ENCODE measurements at regions not wholly inside any gene's neighbourhood (a gene's known extent, or its start where the extent isn't known, plus 50 kb on each side); places are given as distances from the start of the nearest gene placed in this dataset.
"Not testable (repeated sequence)": the region's sequence is repeated elsewhere in the genome, so short reads cannot be mapped to it uniquely, and the experiment has no call there.

DNA sequence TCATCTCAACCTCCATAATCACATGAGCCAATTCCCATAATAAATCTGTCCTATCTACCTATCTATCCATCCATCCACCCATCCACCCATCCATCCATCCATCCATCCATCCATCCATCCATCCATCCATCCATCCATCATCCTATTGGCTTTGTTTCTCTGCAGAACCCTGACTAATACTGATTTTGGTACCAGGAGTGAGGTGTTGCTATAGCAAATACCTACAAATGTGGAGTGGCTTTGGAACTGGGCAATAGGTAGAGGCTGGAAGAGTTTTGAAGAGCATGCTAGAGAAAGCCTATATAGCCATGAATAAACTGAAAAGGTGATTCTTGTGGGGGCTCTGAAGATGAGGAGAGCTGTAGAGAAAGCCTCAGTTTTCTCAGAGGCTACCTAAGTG lies 88.7 kb upstream of the ANKRD28 start:
- Mint-ChIP-seq H3K36me3 (peaks cover 4 to 5% of the 10 kb centered on the region in 2 donors), H3K27ac (no peak overlapping the region), H3K9me3 (peaks cover 7 to 15% of the 10 kb centered on the region in 2 donors), H3K4me3 (no peak overlapping the region), H3K4me1 (no peaks in the 10 kb centered on the region), H3K27me3 (no peaks in the 10 kb centered on the region)
- ATAC-seq (replicated peaks) (no peak), DNase-seq (no peak)

DNA sequence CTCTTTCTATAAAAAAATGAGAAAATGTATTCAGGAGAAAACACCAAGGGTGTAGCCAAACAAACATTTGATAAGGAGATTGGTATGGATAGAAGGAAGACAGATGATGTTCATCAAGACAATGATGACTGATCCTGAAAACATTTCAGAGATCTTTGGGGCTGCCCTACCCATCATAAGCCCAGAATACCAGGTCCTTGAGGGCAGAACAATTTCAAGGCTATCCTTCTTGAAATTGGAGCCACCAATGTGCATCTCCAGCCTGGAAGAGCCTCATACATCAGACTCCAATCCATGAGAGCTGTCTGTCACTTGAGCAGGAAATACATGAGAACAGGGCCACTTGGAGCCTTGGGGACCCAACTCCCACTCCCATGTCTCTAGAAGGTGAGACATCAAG lies 89.5 kb upstream of the ANKRD28 start:
- no peak for ATAC-seq (replicated peaks)
- peaks cover 4 to 5% of the 10 kb centered on the region in 2 donors for H3K36me3 Mint-ChIP-seq
- peaks cover 7 to 15% of the 10 kb centered on the region in 2 donors for H3K9me3 Mint-ChIP-seq
- no peak for DNase-seq
- no peaks in the 10 kb centered on the region for H3K27me3 Mint-ChIP-seq
- H3K27ac Mint-ChIP-seq = no peak overlapping the region
- H3K4me1 Mint-ChIP-seq = no peaks in the 10 kb centered on the region
- H3K4me3 Mint-ChIP-seq = no peak overlapping the region

DNA sequence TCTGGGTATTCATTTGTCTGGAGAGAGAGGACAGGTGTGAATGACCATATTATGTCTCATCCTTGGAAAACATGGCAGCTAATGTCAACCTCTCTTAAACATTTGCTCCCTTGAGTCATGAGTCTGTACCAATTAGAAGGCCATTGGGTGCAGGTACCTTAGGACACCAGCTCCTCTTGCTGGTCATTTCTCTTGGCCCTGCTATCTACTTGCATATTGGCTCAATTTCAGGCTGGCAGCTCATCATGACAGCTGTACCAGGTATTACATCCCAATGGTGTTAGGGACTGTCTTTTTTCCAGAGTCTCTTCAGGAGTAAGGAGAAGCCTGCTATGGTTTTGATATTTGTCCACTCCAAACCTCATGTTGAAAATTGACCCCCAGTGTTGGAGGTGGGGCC lies 92.2 kb upstream of the ANKRD28 start:
- Mint-ChIP-seq H3K4me3 (no peak overlapping the region), H3K27me3 (no peaks in the 10 kb centered on the region), H3K27ac (no peak overlapping the region), H3K9me3 (peaks cover 7 to 15% of the 10 kb centered on the region in 2 donors), H3K4me1 (no peaks in the 10 kb centered on the region), H3K36me3 (peaks cover 4 to 5% of the 10 kb centered on the region in 2 donors)
- DNase-seq (no peak), ATAC-seq (replicated peaks) (no peak)

DNA sequence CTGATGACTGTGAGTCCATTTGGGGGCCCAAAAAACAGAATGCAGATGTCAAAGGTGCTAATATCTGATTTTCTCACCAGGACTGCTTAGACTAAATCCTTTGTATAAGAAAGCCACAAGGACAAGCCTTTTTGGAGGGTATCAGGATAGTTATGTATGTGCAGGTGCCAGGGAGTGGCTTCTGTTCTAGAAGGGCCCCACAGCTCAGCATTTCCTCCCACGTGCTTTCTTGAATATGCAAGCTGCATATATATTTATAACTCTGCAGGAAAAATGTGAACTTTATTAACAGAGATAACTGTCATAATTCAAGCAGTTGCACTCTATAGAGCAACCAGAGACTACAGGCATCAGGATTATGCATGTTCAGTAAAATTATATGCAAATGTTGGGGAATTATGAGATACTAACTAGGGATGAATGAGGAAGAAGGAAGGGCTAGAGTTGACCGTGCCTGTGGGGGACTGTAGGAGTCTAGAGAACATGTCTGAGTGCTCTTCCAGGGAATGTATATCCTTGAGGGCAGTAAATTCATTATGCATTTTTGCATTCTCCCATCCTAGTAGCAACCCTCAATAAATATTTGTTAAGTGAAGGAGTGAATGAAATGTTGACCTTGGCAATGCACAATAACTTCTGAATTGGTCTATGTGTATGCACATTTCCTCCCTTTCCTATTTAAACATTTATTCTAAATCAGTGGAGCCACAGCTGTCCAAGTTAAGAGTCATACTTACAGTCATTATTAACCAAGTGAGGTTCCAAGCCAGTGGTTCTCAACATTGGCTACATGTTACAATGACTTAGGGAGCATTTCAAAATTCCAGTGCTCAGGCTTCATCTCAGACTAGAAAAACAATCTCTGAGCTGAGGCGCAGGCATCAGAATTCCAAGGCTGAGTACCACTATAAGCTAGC lies 94.8 kb upstream of the ANKRD28 start:
- H3K9me3 Mint-ChIP-seq = peaks cover 0 to 7% of the 10 kb centered on the region in 2 donors
- peaks cover 3 to 6% of the 10 kb centered on the region in 2 donors for H3K36me3 Mint-ChIP-seq
- ATAC-seq (replicated peaks) (no peak), DNase-seq (no peak)
- H3K4me3 Mint-ChIP-seq = no peak overlapping the region
- no peak overlapping the region for H3K27ac Mint-ChIP-seq
- no peaks in the 10 kb centered on the region for H3K27me3 Mint-ChIP-seq
- no peaks in the 10 kb centered on the region for H3K4me1 Mint-ChIP-seq

DNA sequence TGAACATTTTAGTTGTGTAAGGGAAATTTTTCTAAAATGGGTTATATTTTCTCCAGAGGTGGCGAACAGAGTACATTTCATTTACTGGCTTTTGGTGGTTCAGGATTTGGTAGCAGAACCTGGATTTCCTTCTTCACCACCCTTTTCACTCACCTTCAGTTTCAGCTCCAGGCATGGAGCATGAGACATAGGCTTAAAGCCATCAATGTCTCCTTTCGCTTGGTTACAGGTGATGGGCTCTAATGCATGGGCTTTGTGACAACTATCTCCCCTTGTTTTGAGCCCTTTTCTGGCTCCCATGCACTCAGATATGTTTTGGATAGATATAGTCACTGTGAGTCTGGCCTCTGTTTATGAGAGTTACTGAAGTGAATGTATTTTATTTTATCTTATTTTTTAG lies 96.6 kb upstream of the ANKRD28 start:
- Mint-ChIP-seq H3K9me3 (peaks cover 0 to 5% of the 10 kb centered on the region in 2 donors), H3K27me3 (no peaks in the 10 kb centered on the region), H3K27ac (no peak overlapping the region), H3K4me3 (no peak overlapping the region), H3K4me1 (no peaks in the 10 kb centered on the region), H3K36me3 (peaks cover 0 to 10% of the 10 kb centered on the region in 2 donors)
- DNase-seq = no peak
- ATAC-seq (replicated peaks) = no peak

DNA sequence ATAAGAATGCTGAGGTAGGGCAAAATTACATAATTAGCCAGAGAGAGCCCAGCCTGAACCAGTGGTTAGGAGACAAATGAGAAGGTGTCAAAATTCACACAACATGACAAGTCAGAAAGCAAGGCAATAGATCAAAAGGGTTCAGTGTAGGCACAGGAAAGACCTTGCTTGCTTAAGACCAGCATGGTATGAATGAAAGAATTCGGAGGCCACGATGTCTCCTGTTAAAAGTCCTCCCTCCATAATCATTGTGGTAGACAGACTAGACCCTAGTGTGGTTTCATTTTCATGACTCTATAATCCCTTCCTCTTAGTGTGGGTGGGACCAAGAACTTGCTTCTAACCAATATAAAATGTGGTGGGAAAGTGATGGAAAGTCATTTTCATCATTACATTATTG lies 98.7 kb upstream of the ANKRD28 start:
- H3K9me3 Mint-ChIP-seq = peaks cover 0 to 5% of the 10 kb centered on the region in 2 donors
- ATAC-seq (replicated peaks) (no peak), DNase-seq (no peak)
- peaks cover 0 to 10% of the 10 kb centered on the region in 2 donors for H3K36me3 Mint-ChIP-seq
- H3K27ac Mint-ChIP-seq = no peak overlapping the region
- no peaks in the 10 kb centered on the region for H3K27me3 Mint-ChIP-seq
- no peaks in the 10 kb centered on the region for H3K4me1 Mint-ChIP-seq
- no peak overlapping the region for H3K4me3 Mint-ChIP-seq

DNA sequence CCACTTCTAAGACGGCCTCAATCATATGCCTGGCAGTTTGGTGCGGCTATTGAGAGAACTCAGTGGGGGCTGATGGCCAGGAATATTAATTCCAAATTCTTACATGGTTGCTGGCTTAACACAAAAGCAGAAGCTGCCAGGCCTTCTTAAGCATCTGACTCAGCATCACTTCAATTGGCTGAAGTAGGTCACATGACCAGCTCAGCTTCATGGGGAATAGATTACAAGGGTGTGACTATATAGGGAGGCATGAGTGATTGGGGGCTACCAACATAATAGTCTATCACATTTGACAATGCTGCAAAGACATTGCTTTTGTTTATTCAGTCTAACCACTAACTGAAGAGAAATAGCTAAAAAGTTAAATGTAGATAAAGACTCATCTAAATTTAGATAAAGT lies 101.6 kb upstream of the ANKRD28 start:
- ATAC-seq (replicated peaks) = no peak
- no peak overlapping the region for H3K4me3 Mint-ChIP-seq
- H3K27me3 Mint-ChIP-seq = no peaks in the 10 kb centered on the region
- H3K36me3 Mint-ChIP-seq = peaks cover 0 to 10% of the 10 kb centered on the region in 2 donors
- no peak overlapping the region for H3K27ac Mint-ChIP-seq
- no peaks in the 10 kb centered on the region for H3K4me1 Mint-ChIP-seq
- DNase-seq = no peak
- H3K9me3 Mint-ChIP-seq = peaks cover 0 to 5% of the 10 kb centered on the region in 2 donors

DNA sequence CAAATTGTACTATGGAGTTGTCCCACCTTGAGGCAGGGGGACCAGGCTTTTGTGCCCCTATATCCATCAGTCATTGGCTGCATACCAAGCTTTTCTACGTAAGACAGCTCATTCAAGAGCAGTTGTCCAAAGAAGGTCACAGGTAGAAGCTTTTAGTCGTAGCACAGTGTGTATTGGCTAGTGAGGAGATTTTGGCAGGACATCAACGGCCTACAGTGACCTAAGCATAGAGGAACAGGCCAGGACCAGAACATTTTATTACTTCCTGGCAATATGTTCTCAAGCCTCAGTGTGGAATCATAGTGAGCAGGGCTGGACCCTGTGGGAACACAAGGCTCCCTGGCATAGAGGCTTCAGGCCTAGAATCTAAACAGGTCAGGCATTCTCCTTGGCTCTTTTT lies 105.4 kb upstream of the ANKRD28 start:
- no peak overlapping the region for H3K4me3 Mint-ChIP-seq
- no peak overlapping the region for H3K27ac Mint-ChIP-seq
- H3K4me1 Mint-ChIP-seq = no peaks in the 10 kb centered on the region
- ATAC-seq (replicated peaks) = no peak
- no peaks in the 10 kb centered on the region for H3K36me3 Mint-ChIP-seq
- peaks cover 0 to 3% of the 10 kb centered on the region in 2 donors for H3K9me3 Mint-ChIP-seq
- DNase-seq = no peak
- H3K27me3 Mint-ChIP-seq = peaks cover 0 to 4% of the 10 kb centered on the region in 2 donors

DNA sequence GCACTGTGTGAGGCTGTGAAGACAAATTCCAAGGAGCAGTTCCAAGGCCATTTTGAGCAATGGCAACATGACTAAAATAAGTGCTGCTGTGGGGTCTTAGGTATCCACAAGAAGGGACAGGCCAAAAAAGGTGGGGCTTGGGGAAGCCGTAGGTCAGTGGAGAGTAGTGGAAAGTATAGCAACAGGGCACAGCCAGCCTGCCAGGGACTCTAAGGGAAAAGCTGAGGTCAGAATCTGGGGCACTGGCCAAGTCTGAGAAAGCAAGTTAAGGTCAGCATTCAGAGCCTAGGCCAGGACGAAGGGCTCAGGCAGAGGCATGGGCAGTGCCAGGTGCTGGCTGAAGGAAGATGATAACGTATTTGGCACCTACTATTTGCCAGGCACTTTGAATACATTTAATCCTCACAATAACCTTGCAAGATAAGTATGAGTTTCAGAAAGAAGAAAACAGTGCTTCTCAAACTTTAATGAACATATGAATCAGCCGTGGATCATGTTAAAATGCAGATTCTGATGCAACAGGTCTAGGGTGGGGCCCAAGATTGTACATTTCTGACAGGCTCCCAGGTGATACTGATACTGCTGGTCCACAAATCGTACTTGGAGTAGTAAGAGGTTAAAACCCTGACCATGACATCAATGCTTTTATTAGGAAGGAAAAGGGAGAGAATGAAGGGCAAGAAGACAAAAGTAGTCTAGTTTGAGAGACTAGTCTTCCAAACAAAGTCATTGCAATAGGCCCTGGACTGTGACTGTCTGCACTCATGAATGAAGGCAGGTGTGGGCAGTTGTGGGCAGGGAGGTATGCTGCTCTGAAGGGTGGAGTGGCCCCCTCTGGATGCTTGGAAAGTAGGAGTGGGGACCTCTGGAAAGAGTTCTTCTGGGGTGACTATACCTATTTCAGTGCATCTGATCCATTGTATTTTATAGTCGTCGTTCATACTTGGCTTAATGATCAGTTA lies 106.3 kb upstream of the ANKRD28 start:
- ATAC-seq (replicated peaks) (no peak), DNase-seq (no peak)
- Mint-ChIP-seq H3K4me1 (no peaks in the 10 kb centered on the region), H3K4me3 (no peak overlapping the region), H3K27me3 (peaks cover 0 to 4% of the 10 kb centered on the region in 2 donors), H3K36me3 (no peaks in the 10 kb centered on the region), H3K9me3 (peaks cover 0 to 3% of the 10 kb centered on the region in 2 donors), H3K27ac (no peak overlapping the region)

DNA sequence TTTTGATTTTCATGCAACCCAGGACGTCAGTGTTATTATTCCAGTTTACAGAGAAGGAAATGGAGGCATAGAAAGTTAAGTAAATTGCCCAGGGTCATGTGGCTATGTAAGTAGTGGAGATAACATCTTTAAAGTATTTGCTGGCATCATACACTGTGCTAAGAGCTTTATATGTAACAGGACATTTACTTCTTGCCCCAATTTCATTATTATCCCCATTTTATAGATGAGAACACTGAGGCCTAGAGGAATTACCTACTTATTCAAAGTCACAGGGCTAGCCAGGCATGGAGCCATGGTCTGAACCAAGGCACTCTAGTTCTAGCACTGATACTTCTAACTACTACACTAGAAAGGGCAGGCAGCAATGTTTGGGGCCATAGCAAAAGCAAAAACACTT lies 107.3 kb upstream of the ANKRD28 start:
- no peak for ATAC-seq (replicated peaks)
- Mint-ChIP-seq H3K36me3 (no peaks in the 10 kb centered on the region), H3K4me1 (no peaks in the 10 kb centered on the region), H3K9me3 (peaks cover 0 to 4% of the 10 kb centered on the region in 2 donors), H3K27me3 (peaks cover 0 to 8% of the 10 kb centered on the region in 2 donors), H3K27ac (no peak overlapping the region), H3K4me3 (no peak overlapping the region)
- DNase-seq = no peak

DNA sequence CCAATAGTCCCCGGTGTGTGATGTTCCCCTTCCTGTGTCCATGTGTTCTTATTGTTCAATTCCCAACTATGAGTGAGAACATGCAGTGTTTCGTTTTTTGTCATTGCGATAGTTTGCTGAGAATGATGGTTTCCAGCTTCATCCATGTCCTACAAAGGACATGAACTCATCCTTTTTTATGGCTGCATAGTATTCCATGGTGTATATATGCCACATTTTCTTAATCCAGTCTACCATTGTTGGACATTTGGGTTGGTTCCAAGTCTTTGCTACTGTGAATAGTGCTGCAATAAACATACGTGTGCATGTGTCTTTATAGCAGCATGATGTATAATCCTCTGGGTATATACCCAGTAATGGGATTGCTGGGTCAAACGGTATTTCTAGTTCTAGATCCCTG lies 109.6 kb upstream of the ANKRD28 start:
- ATAC-seq (replicated peaks); H3K4me3 Mint-ChIP-seq; H3K4me1 Mint-ChIP-seq; H3K36me3 Mint-ChIP-seq; H3K27ac Mint-ChIP-seq; DNase-seq: not testable (repeated sequence)
- Mint-ChIP-seq H3K9me3 (peaks cover 11 to 17% of the 10 kb centered on the region in 2 donors), H3K27me3 (peaks cover 3 to 15% of the 10 kb centered on the region in 2 donors)

DNA sequence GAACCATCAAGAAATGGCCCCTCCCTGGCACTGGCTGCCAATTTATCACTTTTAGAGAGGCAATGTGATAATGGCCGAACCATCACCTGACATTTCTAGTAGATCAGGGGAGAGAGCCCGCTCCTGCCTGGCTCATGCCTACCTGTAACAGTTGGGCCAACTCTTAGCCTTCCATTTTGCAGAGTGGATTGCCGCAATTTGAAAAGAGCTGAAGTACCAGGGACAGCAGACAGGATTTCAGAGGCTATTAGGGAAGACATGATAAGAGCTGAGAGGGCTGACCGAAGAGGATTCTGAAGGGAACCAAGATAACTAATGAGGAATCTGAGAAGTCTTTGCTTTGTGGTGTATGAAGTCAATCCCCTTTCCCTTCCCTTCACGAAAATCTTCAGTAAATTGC lies 121.2 kb upstream of the ANKRD28 start:
- Mint-ChIP-seq H3K27me3 (peaks cover 0 to 4% of the 10 kb centered on the region in 2 donors), H3K36me3 (peaks cover 0 to 4% of the 10 kb centered on the region in 2 donors), H3K4me3 (no peak overlapping the region), H3K27ac (no peak overlapping the region), H3K9me3 (peaks cover under 1% of the 10 kb centered on the region in 2 donors), H3K4me1 (no peaks in the 10 kb centered on the region)
- DNase-seq (no peak), ATAC-seq (replicated peaks) (no peak)

DNA sequence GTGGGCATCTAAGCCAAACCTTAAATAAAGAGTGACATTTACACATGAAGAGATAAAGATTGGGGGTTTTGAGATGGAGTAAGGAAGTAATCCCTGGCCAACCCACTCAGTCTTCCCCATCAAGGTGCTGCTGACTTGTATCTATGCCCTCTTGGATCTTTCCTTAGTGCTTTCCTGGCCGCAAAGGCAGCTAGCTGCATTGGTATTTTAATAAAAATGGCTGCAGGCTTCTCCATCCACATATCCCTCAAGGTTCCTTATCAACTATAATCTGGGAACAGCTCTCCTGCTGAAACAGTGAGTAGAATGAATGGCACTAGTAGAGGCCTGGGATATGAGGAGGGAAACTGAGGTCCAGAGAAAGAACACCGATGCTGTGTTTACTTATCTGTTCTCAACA lies 122.2 kb upstream of the ANKRD28 start:
- no peak for ATAC-seq (replicated peaks)
- H3K4me1 Mint-ChIP-seq = no peaks in the 10 kb centered on the region

DNA sequence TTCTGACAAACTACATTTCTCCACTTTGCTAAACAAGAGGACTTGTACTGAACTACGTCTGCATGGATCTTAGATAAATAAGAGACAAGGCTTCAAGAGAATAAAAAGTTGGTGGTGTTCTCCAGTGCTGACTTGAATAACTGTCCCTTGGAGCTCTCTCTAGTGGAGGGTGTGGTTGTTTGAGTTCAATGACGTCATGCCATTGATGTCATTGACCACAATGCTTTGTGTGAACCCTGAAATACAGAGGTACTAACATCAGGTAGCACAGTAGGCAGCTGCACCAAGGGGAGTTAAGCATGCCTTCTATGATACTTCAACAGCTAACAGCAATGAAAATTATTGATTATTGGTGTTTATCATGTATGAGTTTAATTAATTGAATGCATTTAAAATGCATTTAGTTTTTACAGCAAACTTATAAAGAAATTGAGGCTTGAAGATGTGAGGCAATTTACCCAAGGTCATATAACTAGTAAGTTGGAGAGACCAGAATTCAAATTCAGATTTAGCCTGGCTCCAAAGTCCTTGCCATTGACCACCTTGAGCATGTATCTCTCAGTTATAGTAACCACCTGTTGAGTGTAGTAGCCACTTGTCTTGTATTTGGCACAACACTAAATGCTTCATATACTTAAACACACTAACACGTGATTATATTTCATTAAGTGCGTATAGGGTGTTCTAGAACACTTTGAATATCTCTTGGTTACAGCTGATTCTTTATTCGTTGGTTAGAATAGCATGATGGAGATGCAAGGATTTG lies 126.0 kb upstream of the ANKRD28 start:
- no peaks in the 10 kb centered on the region for H3K9me3 Mint-ChIP-seq
- no peaks in the 10 kb centered on the region for H3K36me3 Mint-ChIP-seq
- H3K27me3 Mint-ChIP-seq = no peaks in the 10 kb centered on the region
- no peak overlapping the region for H3K4me3 Mint-ChIP-seq
- no peak for DNase-seq
- no peaks in the 10 kb centered on the region for H3K4me1 Mint-ChIP-seq
- no peak overlapping the region for H3K27ac Mint-ChIP-seq
- no peak for ATAC-seq (replicated peaks)

More for the DNA sequence above, 122.2 kb upstream of the ANKRD28 start:
- no peak overlapping the region for H3K4me3 Mint-ChIP-seq
- no peaks in the 10 kb centered on the region for H3K36me3 Mint-ChIP-seq
- H3K27me3 Mint-ChIP-seq = no peaks in the 10 kb centered on the region
- no peak overlapping the region for H3K27ac Mint-ChIP-seq
- DNase-seq = no peak
- H3K9me3 Mint-ChIP-seq = no peaks in the 10 kb centered on the region
